Muscle of leg (tissue), 3 donors: ENCODE measurements at regions not wholly inside any gene's neighbourhood (a gene's known extent, or its start where the extent isn't known, plus 50 kb on each side); places are given as distances from the start of the nearest gene placed in this dataset.

Experiments used
- DNase-seq: peaks from one replicate; pipeline ENCODE4 v3.0.0; 2013
- H3K27ac ChIP-seq: one replicate; pipeline ENCODE4 v1.5.1; 2013; ENCODE audit warnings: mild to moderate bottlenecking, low read length, control low read depth
- H3K27me3 ChIP-seq: one replicate; pipeline ENCODE4 v1.6.1; 2013; ENCODE audit warnings: low read length; ENCODE audit not compliant: control insufficient read depth, insufficient read depth
- H3K36me3 ChIP-seq: one replicate; pipeline ENCODE4 v1.6.1; 2013; ENCODE audit warnings: low read length; ENCODE audit not compliant: control insufficient read depth, insufficient read depth
- H3K4me1 ChIP-seq: one replicate; pipeline ENCODE4 v1.6.1; 2013; ENCODE audit warnings: low read length; ENCODE audit not compliant: control insufficient read depth, insufficient read depth
- H3K4me3 ChIP-seq: one replicate; pipeline ENCODE4 v1.5.1; 2013; ENCODE audit warnings: low read length, control low read depth
- H3K9me3 ChIP-seq: replicated peaks from 2 replicates; pipeline ENCODE4 v1.6.1; 2013; ENCODE audit warnings: low read depth, low read length; ENCODE audit not compliant: control insufficient read depth
- WGBS: methylation state at CpG from one replicate; pipeline ENCODE4 v1.1.5; 2013; ENCODE audit warnings: missing lambda C conversion rate; ENCODE audit not compliant: insufficient coverage; 5-methylcytosine and 5-hydroxymethylcytosine counted together

DNA sequence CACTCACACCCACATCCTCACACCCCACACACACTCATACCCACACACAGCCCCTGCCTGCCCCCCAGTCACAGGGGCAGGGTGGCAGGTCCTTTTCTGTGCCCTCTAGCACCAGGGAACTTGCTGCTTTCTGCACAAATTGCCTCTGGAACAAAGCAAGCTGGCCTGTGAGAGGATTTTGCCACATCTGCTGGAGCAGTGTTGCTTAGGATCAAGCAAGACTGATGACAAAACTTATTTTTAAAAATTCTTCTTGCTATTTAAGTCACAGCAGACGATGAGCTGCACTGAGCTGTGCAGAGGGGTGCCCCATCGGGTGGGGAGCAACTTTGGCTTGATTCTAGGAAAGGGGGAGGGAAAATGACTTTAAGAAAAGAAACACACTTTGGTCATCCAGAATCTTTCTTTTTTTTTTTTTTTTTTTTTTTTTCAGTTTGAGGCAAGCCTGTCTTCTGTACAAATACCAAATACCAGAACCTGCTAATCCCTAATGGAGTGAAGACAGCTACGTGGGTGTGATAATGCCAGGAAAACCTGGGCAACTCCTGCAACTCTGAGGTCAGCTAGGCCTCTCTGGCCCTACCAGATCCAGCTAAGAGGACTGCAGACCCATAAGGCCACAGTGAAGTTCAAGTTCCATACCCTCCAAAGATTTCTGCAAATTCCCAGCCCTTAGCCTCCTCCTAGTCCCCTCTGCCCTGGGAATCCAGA is 195.3 kb downstream of the ABHD5 start:
- Histone ChIP-seq H3K27ac (no peak overlapping the region), H3K4me1 (no peaks in the 10 kb centered on the region), H3K27me3 (no peaks in the 10 kb centered on the region), H3K36me3 (no peaks in the 10 kb centered on the region), H3K4me3 (no peak overlapping the region), H3K9me3 (no peaks in the 10 kb centered on the region)
- no peak for DNase-seq
- no CpG with 5 or more reads among the region's 3 CpGs for WGBS

DNA sequence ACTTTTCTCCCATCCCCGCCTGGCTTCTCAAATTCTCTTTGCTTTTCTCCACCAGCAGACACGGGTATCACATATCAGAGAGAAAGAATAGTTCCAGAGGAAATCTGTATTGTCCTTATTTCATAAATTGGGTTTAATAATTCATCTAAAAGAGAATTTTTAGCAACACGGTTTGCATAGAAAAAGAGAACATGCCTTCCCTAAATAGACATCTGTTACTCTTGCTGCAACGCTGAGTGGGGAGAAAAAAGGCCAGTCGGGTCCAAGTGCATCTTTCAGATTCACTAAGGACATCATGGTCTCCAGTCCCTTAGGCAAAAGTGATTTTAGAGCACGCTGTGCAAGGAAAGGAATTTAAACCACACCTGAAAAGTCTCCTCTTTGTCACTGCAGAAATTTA is 201.3 kb downstream of the ABHD5 start:
- WGBS: 14% methylated on average over 1 of the region's 6 CpGs
- H3K4me3 ChIP-seq: no peak overlapping the region
- no peak overlapping the region for H3K27ac ChIP-seq
- peaks cover 10% of the 10 kb centered on the region for H3K4me1 ChIP-seq
- H3K9me3 ChIP-seq: no peaks in the 10 kb centered on the region
- peaks cover 26% of the 10 kb centered on the region for H3K27me3 ChIP-seq
- no peaks in the 10 kb centered on the region for H3K36me3 ChIP-seq
- no peak for DNase-seq

DNA sequence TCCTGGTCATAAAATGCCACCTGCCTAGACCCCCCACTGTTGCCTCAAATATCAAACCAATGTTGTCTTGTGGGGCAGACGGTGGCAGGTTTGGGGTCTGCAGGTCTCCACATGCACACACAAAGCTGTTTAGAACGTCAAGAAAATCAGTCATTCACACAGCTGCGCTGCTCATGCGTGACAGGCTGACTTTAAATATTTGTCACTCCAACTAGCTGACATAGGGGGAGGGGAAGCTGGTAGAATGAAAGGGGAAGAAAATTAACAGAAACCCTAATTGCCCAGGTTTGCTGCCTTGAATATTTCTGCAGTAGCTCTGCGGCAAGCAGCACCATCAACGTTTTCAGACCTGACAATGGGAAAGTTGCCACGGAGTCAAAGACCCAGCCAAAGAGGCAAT is 201.8 kb downstream of the ABHD5 start:
- H3K27ac ChIP-seq: no peak overlapping the region
- no peak overlapping the region for H3K4me3 ChIP-seq
- 20% methylated on average over 3 of the region's 7 CpGs for WGBS
- no peak for DNase-seq
- H3K9me3 ChIP-seq: no peaks in the 10 kb centered on the region
- H3K4me1 ChIP-seq: peaks cover 10% of the 10 kb centered on the region
- H3K36me3 ChIP-seq: no peaks in the 10 kb centered on the region
- H3K27me3 ChIP-seq: peaks cover 26% of the 10 kb centered on the region

DNA sequence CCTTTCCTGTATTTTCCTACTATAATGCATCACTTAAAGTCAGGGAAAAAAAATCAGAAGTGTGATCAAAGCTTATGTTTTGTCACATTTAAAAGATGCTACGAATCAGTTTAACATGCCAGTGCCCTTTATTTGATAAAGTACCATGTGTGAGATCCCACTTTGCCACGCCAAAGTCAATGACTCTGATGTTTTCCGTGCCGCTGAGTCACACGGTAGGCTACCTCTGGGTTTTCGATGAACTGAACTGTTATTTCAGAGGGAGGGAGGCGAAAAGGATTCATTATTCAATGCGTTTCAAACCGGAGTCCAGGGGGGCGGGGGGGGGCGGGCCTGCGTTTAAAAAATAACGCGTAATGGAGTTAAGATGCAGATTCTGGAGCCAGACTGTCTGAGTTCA is 203.0 kb downstream of the ABHD5 start:
- H3K9me3 ChIP-seq: no peaks in the 10 kb centered on the region
- no peak overlapping the region for H3K27ac ChIP-seq
- peak overlapping the region; percentile 44 for H3K4me3 ChIP-seq
- 5% methylated on average over 12 of the region's 14 CpGs for WGBS
- H3K27me3 ChIP-seq: peaks cover 26% of the 10 kb centered on the region
- DNase-seq: no peak
- peaks cover 10% of the 10 kb centered on the region for H3K4me1 ChIP-seq
- no peaks in the 10 kb centered on the region for H3K36me3 ChIP-seq

DNA sequence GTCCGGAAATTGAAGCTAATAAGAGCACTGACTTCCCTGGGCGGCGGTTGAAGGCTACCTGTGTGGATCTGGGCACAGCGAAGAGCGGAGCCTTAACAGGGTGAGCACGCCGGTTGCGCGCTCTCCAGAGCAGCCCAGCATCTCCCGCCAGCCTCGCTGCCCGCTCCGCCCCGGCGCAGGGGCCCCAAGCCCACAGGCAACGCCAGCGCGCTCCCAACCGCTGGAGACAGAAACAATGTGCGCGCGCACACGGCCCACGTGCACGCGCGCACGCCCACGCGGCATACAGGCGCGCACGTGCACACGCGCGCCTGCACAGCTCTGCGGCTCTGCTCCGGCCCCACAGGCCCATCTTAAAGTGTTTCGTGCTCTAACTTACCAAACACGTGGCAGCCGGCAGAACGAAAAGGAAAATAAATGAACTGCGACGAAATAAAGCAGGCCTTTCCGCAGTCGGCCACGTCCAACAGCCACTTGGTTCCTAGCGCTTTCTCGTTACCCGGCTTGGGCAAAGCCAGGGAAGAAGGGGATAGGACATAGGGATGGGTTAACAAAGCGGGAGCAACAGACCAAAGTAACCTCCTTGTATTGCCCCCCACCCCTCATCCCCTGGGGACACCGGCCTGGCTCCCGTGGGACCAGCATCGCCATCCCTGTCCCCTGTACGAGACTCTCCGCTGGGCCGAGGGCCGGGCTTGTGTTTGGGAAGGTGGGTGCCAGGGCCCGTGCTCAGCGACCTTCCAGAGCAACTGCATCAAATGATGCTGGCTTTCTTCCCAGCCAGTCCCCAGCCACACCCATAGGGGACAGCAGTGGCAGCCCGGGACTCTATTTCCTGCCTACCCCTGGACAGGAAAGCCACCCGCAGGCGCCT is 203.7 kb downstream of the ABHD5 start:
- no peaks in the 10 kb centered on the region for H3K9me3 ChIP-seq
- peaks cover 10% of the 10 kb centered on the region for H3K4me1 ChIP-seq
- no peaks in the 10 kb centered on the region for H3K36me3 ChIP-seq
- under 1% methylated on average over 50 of the region's 63 CpGs for WGBS
- H3K27ac ChIP-seq: no peak overlapping the region
- H3K4me3 ChIP-seq: peak overlapping the region; percentile 44
- peaks cover 26% of the 10 kb centered on the region for H3K27me3 ChIP-seq
- peak; percentile 87 for DNase-seq

DNA sequence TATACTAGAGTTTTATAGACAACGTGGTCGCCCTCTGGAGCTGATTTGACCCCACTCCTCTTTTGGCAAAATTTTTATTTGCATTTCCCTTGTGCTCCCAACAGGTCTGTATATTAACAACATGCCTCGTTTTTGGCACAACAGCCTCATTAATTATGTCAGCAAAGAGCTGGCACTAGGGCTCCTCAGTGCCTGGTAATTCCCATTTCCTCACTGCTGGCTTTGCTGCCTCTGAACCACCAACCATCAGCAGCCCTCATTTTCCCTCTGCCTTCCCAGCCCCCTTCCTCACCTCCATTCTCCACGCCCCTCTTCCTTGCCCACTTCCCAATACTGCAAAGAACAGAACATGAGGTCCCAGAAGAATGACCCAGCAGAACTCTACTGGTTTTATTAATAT is 204.8 kb downstream of the ABHD5 start:
- no peak overlapping the region for H3K4me3 ChIP-seq
- peaks cover 10% of the 10 kb centered on the region for H3K4me1 ChIP-seq
- WGBS: 46% methylated on average over 3 of the region's 4 CpGs
- peaks cover under 1% of the 10 kb centered on the region for H3K9me3 ChIP-seq
- H3K27ac ChIP-seq: no peak overlapping the region
- H3K27me3 ChIP-seq: peaks cover 26% of the 10 kb centered on the region
- H3K36me3 ChIP-seq: no peaks in the 10 kb centered on the region
- DNase-seq: no peak

DNA sequence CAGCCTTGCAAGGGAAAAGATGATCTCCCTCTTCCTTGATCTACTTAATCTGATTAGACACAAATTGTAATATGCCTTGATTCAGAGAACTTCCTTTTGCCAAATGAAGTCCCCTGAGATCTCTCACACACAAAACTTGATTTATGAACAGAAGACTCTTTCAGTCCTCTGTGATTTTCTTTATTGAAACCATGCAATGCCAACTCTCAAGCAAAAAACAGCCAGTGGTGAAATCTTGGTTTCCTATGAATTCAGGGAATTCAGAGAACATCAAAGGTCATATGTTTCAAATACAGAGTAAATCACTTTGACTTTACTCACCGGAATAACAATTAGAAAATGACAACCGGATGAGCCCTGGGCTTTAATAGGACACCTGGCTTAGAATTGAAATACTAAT is 211.7 kb downstream of the ABHD5 start:
- WGBS: no CpG with 5 or more reads among the region's 2 CpGs
- H3K27ac ChIP-seq: no peak overlapping the region
- H3K36me3 ChIP-seq: no peaks in the 10 kb centered on the region
- DNase-seq: no peak
- H3K9me3 ChIP-seq: peaks cover 2% of the 10 kb centered on the region
- H3K27me3 ChIP-seq: peaks cover 3% of the 10 kb centered on the region
- H3K4me1 ChIP-seq: no peaks in the 10 kb centered on the region
- no peak overlapping the region for H3K4me3 ChIP-seq

DNA sequence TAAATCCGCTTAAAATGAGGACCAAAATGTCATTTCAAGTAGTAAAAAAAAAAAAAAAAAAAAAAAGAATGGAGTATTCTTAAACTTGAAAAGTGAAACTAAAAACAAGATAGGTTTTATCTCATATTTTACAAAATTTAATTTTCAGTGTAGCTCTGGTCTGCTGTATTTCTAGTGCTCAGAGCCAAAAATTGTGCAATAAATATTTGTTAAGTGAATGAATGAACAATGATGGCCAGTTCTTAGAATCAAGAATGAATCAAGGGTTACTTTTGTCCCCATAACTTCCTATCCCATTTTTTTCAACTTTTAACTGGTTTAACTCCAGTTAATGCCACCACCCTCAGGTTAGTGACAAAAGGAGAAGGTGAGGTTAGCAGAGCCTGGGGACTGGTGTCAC is 214.4 kb downstream of the ABHD5 start:
- peaks cover 3% of the 10 kb centered on the region for H3K27me3 ChIP-seq
- H3K4me1 ChIP-seq: no peaks in the 10 kb centered on the region
- no peaks in the 10 kb centered on the region for H3K36me3 ChIP-seq
- DNase-seq: no peak
- H3K9me3 ChIP-seq: peaks cover 2% of the 10 kb centered on the region
- no CpG with 5 or more reads among the region's 1 CpG for WGBS
- H3K4me3 ChIP-seq: no peak overlapping the region
- no peak overlapping the region for H3K27ac ChIP-seq

DNA sequence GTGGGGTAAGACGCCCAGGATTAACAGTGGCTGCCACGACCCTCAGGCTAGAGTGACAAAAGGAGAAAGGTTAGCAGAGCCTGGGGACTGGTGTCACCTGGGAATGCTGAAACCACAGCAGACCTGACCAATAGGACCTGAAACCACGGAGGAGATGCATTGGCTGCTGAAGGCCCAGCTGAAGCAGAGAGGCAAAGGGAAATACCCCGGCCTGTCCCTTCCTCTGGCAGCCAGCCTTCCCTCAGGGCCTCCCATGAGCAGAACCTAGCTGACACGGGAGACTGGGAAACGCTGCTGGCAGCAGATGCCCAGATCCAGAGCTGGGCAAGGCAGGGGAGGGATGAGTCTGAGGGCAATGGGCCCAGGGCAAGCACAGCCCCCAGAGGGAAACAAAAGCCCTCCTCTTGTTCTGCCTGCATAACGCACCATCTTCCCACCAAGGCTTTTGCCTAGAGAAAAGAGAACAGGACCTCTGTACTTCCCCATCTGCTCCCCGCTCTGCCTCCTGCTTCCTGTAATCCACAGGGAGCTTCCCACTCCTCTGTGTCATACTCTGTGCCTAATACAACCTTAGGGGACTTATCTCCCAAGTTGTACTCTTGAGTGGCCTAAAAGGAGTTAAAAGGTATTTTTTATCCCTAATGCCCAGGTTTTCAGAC is 216.2 kb downstream of the ABHD5 start:
- Histone ChIP-seq H3K36me3 (no peaks in the 10 kb centered on the region), H3K27me3 (peaks cover 3% of the 10 kb centered on the region), H3K27ac (no peak overlapping the region), H3K9me3 (no peaks in the 10 kb centered on the region), H3K4me1 (no peaks in the 10 kb centered on the region), H3K4me3 (no peak overlapping the region)
- WGBS: 68% methylated on average over 7 of the region's 8 CpGs
- DNase-seq: no peak

DNA sequence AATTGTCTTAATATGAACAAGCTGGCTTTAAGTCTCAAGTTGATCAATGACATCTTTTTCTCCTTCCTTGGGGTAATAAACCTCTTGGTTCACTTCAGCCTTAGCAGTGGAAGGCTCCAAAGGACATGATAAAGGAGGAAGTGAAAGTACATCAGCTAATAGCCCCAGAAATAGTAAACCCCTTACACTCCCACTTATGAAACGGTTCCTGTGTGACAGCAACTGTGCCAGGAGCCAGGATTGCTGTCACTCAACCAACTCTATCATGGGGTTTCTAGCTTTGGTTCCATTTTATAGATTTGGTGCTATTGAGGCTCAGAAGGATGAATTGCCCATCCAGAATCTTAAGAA is 216.7 kb downstream of the ABHD5 start:
- DNase-seq: no peak
- no CpG with 5 or more reads among the region's 1 CpG for WGBS
- H3K4me3 ChIP-seq: no peak overlapping the region

More for the DNA sequence above, 216.7 kb downstream of the ABHD5 start:
- Histone ChIP-seq H3K4me1 (no peaks in the 10 kb centered on the region), H3K9me3 (no peaks in the 10 kb centered on the region), H3K27ac (no peak overlapping the region), H3K36me3 (no peaks in the 10 kb centered on the region), H3K27me3 (peaks cover 3% of the 10 kb centered on the region)
